Nephron progenitor cell (in vitro differentiated cells): ENCODE measurements at regions not wholly inside any gene's neighbourhood (a gene's known extent, or its start where the extent isn't known, plus 50 kb on each side); places are given as distances from the start of the nearest gene placed in this dataset.

ENCODE experiments used
- DNase-seq: peaks from one replicate; pipeline ENCODE4 v3.0.0; 2021
- H3K27ac Mint-ChIP-seq: 2 replicates; pipeline ENCODE4 v1.8.0; 2021; ENCODE audit warnings: mild to moderate bottlenecking, moderate library complexity, mixed read lengths
- H3K27me3 Mint-ChIP-seq: 2 replicates; pipeline ENCODE4 v1.8.0; 2021; ENCODE audit warnings: mild to moderate bottlenecking, low read depth, mixed read lengths; ENCODE audit not compliant: poor library complexity
- H3K36me3 Mint-ChIP-seq: 2 replicates; pipeline ENCODE4 v1.8.0; 2021; ENCODE audit warnings: low read depth, mixed read lengths
- H3K4me1 Mint-ChIP-seq: 2 replicates; pipeline ENCODE4 v1.8.0; 2021; ENCODE audit warnings: mixed read lengths
- H3K4me3 Mint-ChIP-seq: 2 replicates; pipeline ENCODE4 v1.8.0; 2021; ENCODE audit warnings: mild to moderate bottlenecking, moderate library complexity, mixed read lengths
- H3K9me3 Mint-ChIP-seq: 2 replicates; pipeline ENCODE4 v1.8.0; 2021; ENCODE audit warnings: mild to moderate bottlenecking, moderate library complexity, mixed read lengths
- TF ChIP-seq, protein P1 (sequence below): fragments of 200-600 bp; sonication (generic); IDR thresholded peaks from 2 replicates; pipeline ENCODE4 v1.5.0; 2021; ENCODE audit warnings: antibody characterized with exemption

DNA sequence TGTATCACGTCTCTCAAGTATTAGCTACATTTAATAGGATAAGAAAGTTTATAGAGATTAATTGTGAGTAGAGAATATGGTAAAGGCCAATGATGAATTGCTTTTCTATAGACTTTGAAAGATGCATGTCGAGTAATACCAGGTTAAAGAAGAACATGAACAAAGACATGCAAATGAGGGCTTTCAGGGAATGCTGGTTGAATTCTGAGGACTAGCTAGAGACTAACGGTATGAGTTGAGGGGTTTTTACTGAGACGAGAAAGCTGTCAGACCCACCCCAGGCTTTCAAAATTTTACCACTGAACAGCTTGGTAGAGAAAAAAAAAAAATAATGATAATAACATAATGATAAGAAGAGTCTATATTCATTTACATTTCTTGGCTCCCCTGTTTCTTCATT is 796.0 kb upstream of the CDH8 start:
- no peak overlapping the region for H3K4me3 Mint-ChIP-seq
- H3K36me3 Mint-ChIP-seq = no peaks in the 10 kb centered on the region
- H3K4me1 Mint-ChIP-seq = no peaks in the 10 kb centered on the region
- no peaks in the 10 kb centered on the region for H3K27me3 Mint-ChIP-seq
- H3K9me3 Mint-ChIP-seq = no peaks in the 10 kb centered on the region
- no peak overlapping the region for H3K27ac Mint-ChIP-seq
- TF ChIP-seq, protein P1, sequence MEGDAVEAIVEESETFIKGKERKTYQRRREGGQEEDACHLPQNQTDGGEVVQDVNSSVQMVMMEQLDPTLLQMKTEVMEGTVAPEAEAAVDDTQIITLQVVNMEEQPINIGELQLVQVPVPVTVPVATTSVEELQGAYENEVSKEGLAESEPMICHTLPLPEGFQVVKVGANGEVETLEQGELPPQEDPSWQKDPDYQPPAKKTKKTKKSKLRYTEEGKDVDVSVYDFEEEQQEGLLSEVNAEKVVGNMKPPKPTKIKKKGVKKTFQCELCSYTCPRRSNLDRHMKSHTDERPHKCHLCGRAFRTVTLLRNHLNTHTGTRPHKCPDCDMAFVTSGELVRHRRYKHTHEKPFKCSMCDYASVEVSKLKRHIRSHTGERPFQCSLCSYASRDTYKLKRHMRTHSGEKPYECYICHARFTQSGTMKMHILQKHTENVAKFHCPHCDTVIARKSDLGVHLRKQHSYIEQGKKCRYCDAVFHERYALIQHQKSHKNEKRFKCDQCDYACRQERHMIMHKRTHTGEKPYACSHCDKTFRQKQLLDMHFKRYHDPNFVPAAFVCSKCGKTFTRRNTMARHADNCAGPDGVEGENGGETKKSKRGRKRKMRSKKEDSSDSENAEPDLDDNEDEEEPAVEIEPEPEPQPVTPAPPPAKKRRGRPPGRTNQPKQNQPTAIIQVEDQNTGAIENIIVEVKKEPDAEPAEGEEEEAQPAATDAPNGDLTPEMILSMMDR = no peak
- DNase-seq = no peak

DNA sequence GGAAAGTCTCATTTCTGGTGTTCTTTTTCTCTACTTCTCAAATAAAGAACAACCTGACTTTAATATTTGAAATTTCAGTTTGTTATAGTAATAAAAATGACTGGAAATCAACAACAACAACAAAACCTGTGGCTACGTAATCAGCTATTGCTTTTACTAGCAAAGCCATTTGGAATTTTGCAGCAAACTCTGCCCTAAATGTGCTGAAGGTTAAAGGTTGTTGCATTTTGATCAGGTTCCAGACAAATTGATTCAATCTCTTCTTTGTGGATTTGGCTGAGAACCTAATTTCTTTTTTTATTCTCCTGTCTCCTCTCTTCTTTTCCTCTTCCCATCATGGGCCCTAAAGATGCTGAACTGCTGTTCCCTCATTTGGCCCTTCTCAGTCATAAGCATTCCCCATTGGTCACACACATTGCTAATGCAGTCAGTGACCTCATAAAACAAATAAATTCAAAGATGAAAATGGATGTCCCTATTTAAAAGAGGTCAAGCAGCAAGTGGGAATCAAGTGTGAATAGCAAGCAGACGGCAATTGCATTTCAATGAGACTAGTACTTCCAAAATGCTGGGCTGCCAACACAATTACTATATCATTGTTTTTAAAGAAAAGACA is 795.1 kb upstream of the CDH8 start:
- no peak overlapping the region for H3K27ac Mint-ChIP-seq
- H3K4me1 Mint-ChIP-seq = no peaks in the 10 kb centered on the region
- no peaks in the 10 kb centered on the region for H3K36me3 Mint-ChIP-seq
- no peaks in the 10 kb centered on the region for H3K9me3 Mint-ChIP-seq
- no peak for DNase-seq
- TF ChIP-seq, protein P1 = no peak
- H3K4me3 Mint-ChIP-seq = no peak overlapping the region
- H3K27me3 Mint-ChIP-seq = no peaks in the 10 kb centered on the region

DNA sequence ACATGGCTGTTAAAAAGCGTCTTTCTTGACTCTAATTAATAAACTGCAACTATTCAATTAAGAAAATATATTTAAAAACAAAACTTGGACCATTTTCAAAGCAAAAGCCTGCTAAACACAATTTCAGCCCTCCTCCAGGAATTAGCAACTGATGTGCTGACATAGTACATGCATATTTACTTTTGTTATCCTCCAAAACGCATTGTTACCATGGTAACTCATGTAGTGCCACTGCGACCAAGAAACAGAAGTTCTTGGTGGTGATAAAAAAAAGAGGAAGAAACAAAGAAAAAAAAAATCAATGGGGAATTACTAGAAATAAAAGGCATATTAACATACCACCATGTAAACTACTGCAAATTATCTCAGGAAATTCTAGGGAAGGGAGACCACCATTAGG is 793.4 kb upstream of the CDH8 start:
- Mint-ChIP-seq H3K4me1 (no peaks in the 10 kb centered on the region), H3K27me3 (peaks cover 2% of the 10 kb centered on the region), H3K4me3 (no peak overlapping the region), H3K9me3 (no peaks in the 10 kb centered on the region), H3K27ac (no peak overlapping the region), H3K36me3 (no peaks in the 10 kb centered on the region)
- TF ChIP-seq, protein P1 = no peak
- DNase-seq = no peak

DNA sequence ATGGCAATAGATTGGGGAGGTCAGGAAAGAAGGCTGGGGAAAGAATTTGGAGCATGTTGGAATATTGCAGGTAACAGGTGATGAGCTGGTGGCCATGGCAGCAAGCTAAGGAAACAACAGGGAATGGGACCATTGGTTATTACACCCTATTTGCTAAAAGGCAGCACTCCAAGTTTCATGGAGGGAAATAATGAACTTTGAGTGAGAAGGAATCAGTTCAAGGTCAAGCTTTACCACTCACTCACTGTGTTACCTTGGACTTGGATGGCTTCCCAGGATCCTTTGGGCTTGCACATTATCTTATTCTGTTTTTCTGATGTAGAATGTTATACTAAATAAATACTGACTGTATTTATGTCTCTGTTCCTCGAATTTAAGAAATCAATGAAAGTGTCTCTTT is 792.8 kb upstream of the CDH8 start:
- Mint-ChIP-seq H3K9me3 (no peaks in the 10 kb centered on the region), H3K36me3 (no peaks in the 10 kb centered on the region), H3K4me3 (no peak overlapping the region), H3K4me1 (no peaks in the 10 kb centered on the region), H3K27me3 (peaks cover 2% of the 10 kb centered on the region), H3K27ac (no peak overlapping the region)
- TF ChIP-seq, protein P1 = no peak
- no peak for DNase-seq

DNA sequence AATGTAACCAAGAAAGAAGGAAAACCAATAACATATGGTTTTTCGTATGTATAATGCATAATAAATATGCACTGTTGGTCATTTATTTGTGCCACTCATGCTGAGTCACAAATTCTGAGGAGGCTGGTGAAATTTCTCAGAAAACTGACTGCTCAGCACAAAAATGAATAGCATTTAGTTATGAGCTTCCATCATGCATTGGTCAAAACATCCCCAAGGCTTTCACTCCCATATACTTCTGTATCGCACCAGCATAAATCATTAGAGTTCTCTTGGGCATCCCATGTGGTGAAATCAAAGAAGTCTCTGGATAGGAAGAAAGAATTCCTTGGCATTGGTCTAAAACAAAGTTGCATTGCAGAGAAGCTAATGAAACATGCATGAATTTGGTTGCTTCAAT is 785.6 kb upstream of the CDH8 start:
- H3K9me3 Mint-ChIP-seq = no peaks in the 10 kb centered on the region
- no peaks in the 10 kb centered on the region for H3K36me3 Mint-ChIP-seq
- no peak overlapping the region for H3K27ac Mint-ChIP-seq
- TF ChIP-seq, protein P1 = no peak
- no peaks in the 10 kb centered on the region for H3K4me1 Mint-ChIP-seq
- H3K27me3 Mint-ChIP-seq = peaks cover 6% of the 10 kb centered on the region
- H3K4me3 Mint-ChIP-seq = no peak overlapping the region
- DNase-seq = no peak

DNA sequence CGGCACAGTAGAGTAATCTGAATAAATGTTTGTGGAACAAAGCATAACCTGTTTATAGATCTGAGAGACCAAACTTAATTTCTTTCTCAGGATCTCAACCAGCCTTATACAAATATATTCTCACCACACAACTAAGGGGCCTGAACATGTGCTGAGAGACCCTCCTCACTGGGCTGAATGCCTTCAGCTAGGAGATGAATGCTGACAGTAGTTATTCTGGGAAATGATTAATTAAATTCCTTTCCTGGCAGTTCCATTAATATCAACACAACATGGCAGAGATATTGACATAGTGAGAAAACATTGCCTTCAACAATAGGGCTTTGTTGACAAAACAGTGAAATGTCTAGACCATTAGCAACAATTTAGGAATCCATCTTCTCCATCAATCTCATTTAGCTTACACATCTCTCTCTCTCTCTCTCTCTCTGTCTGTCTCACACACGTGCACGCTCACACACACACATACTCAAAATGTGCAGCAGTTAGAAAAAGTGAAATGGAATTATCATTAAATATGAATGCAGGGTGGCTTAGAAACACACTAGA is 780.8 kb upstream of the CDH8 start:
- no peaks in the 10 kb centered on the region for H3K27me3 Mint-ChIP-seq
- H3K4me3 Mint-ChIP-seq = no peak overlapping the region
- H3K4me1 Mint-ChIP-seq = no peaks in the 10 kb centered on the region
- no peak overlapping the region for H3K27ac Mint-ChIP-seq
- H3K36me3 Mint-ChIP-seq = no peaks in the 10 kb centered on the region
- TF ChIP-seq, protein P1 = no peak
- no peaks in the 10 kb centered on the region for H3K9me3 Mint-ChIP-seq
- no peak for DNase-seq
